ENCODE measurements at regions not wholly inside any gene's neighbourhood (a gene's known extent, or its start where the extent isn't known, plus 50 kb on each side); places are given as distances from the start of the nearest gene placed in this dataset.

DNA sequence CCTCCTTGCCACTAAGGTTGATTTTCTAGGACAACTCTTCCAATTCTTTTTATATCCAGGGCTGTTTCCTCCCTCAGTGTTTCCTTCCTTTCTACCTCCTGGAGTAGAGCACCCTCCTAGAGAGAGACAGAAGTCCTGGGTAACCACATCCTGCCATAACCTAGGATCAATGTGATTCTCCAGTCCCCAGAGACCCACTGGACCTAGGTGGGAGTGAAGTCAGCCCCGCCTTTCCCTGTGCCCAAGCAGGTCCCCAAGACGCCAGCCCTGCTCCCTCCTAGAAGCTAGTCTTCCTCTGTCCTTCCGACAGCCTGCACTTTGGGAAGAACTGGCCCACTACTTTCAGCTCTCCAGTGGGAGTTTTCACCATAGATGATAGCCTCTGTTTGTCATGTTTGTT is 166.8 kb upstream of the PLEKHG7 start (continued):
- no peak for TF ChIP-seq TP53 (CRISPR knock-in tag; IDR thresholded peaks at IDR 0.05)
- TF ChIP-seq, protein P1, sequence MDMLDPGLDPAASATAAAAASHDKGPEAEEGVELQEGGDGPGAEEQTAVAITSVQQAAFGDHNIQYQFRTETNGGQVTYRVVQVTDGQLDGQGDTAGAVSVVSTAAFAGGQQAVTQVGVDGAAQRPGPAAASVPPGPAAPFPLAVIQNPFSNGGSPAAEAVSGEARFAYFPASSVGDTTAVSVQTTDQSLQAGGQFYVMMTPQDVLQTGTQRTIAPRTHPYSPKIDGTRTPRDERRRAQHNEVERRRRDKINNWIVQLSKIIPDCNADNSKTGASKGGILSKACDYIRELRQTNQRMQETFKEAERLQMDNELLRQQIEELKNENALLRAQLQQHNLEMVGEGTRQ (IDR thresholded peaks at IDR 0.05), result no peak
- TF ChIP-seq, protein P2, sequence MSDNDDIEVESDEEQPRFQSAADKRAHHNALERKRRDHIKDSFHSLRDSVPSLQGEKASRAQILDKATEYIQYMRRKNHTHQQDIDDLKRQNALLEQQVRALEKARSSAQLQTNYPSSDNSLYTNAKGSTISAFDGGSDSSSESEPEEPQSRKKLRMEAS (IDR thresholded peaks at IDR 0.05), result no peak

DNA sequence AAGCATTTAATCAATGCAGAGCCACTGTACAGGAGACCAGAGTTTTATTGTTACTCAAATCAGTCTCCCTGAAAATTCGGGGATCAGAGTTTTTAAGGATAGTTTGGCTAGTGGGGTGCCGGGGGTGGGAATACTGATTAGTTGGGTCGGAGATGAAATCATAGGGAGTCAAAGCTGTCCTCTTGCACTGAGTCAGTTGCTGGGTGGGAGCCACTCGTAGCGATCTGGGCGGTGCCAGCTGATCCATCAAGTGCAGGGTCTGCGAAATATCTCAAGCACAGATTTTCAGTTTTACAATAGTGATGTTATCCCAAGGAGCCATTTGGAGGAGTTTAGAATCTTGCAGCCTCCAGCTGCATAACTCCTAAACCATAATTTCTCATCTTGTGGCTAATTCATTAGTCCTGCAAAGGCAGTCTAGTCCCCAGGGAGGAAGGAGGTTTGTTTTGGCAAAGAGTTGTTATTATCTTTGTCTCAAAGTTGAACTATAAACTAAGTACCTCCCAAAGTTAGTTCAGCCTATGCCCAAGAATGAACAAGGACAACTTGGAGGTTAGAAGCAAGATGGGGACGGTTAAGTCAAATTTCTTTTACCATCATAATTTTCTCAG is 169.4 kb upstream of the PLEKHG7 start:
- no peak overlapping the region for H3K4me2 ChIP-seq
- WGBS (ENCODE audit: missing lambda C conversion rate), result 86% methylated on average over 8 of the region's 8 CpGs
- TF ChIP-seq EP300 (IDR thresholded peaks at IDR 0.05) (no peak), NPAS2 (CRISPR knock-in tag; IDR thresholded peaks at IDR 0.05; ENCODE audit: borderline replicate concordance) (no peak), JUN (IDR thresholded peaks at IDR 0.05) (no peak), MYC (IDR thresholded peaks at IDR 0.05; ENCODE audit: borderline replicate concordance, low read length) (no peak), TFCP2L1 (CRISPR knock-in tag; IDR thresholded peaks at IDR 0.05) (no peak), RAD21 (conservative IDR thresholded peaks at IDR 0.05 in 1 of 2, IDR thresholded peaks at IDR 0.05 in 1 of 2) (no peak), FOXS1 (CRISPR knock-in tag; IDR thresholded peaks at IDR 0.05) (no peak), ZFP36 (IDR thresholded peaks at IDR 0.05; ENCODE audit: borderline replicate concordance, partially characterized antibody) (no peak), MAFK (IDR thresholded peaks at IDR 0.05; ENCODE audit: partially characterized antibody) (no peak), HEYL (CRISPR knock-in tag; IDR thresholded peaks at IDR 0.05) (no peak), CEBPB (IDR thresholded peaks at IDR 0.05) (no peak)
- TF ChIP-seq, protein P2 (IDR thresholded peaks at IDR 0.05), result no peak
- TF ChIP-seq, protein P3, sequence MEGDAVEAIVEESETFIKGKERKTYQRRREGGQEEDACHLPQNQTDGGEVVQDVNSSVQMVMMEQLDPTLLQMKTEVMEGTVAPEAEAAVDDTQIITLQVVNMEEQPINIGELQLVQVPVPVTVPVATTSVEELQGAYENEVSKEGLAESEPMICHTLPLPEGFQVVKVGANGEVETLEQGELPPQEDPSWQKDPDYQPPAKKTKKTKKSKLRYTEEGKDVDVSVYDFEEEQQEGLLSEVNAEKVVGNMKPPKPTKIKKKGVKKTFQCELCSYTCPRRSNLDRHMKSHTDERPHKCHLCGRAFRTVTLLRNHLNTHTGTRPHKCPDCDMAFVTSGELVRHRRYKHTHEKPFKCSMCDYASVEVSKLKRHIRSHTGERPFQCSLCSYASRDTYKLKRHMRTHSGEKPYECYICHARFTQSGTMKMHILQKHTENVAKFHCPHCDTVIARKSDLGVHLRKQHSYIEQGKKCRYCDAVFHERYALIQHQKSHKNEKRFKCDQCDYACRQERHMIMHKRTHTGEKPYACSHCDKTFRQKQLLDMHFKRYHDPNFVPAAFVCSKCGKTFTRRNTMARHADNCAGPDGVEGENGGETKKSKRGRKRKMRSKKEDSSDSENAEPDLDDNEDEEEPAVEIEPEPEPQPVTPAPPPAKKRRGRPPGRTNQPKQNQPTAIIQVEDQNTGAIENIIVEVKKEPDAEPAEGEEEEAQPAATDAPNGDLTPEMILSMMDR (IDR thresholded peaks at IDR 0.05), result no peak
- TF ChIP-seq, protein P4, sequence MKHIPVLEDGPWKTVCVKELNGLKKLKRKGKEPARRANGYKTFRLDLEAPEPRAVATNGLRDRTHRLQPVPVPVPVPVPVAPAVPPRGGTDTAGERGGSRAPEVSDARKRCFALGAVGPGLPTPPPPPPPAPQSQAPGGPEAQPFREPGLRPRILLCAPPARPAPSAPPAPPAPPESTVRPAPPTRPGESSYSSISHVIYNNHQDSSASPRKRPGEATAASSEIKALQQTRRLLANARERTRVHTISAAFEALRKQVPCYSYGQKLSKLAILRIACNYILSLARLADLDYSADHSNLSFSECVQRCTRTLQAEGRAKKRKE (CRISPR knock-in tag; IDR thresholded peaks at IDR 0.05; ENCODE audit: low read depth), result no peak
- TF ChIP-seq, protein P5, sequence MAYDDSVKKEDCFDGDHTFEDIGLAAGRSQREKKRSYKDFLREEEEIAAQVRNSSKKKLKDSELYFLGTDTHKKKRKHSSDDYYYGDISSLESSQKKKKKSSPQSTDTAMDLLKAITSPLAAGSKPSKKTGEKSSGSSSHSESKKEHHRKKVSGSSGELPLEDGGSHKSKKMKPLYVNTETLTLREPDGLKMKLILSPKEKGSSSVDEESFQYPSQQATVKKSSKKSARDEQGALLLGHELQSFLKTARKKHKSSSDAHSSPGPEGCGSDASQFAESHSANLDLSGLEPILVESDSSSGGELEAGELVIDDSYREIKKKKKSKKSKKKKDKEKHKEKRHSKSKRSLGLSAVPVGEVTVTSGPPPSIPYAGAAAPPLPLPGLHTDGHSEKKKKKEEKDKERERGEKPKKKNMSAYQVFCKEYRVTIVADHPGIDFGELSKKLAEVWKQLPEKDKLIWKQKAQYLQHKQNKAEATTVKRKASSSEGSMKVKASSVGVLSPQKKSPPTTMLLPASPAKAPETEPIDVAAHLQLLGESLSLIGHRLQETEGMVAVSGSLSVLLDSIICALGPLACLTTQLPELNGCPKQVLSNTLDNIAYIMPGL (CRISPR knock-in tag; IDR thresholded peaks at IDR 0.05; ENCODE audit: borderline replicate concordance), result no peak
- POLR2A ChIA-PET, result no interaction called here
- H3K4me3 ChIP-seq, result no peak overlapping the region
- no peak for FAIRE-seq
- H3K27ac ChIP-seq, result no peak overlapping the region
- ATAC-seq, result no peak
- H3K9me3 ChIP-seq, result no peaks in the 10 kb centered on the region
- no peaks in the 10 kb centered on the region; the same call in 2 of the 3 replicates for H3K4me1 ChIP-seq
- no peak for DNase-seq (ENCODE audit: low read depth in 1 of 2, low spot score in 1 of 2)
- CTCF ChIA-PET, result no interaction called here

DNA sequence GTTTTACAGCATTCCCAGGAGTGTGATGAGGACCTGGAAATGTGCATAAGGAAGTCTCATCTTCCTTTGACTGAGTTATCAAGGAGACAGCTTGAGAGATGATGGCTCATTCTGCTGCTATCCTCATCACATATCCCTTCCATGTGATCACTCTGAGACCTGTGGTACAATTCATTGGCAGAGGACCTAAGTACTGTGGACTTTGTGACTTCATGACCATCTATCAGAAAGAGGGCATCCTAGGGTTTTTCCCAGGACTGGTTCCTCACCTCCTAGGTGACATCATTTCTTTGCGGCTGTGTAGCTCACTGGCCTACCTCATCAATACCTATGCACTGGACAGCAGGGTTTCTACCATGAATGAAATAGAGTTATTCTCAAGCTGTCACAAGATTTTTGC is 172.1 kb upstream of the PLEKHG7 start:
- ChIA-PET CTCF (no interaction called here), POLR2A (no interaction called here)
- FAIRE-seq (no peak), DNase-seq (ENCODE audit: low read depth in 1 of 2, low spot score in 1 of 2) (no peak), ATAC-seq (no peak)
- no peak overlapping the region for H3K4me3 ChIP-seq
- H3K27ac ChIP-seq, result no peak overlapping the region
- H3K9me3 ChIP-seq, result no peaks in the 10 kb centered on the region
- H3K4me1 ChIP-seq, result no peaks in the 10 kb centered on the region
- 61% methylated on average over 1 of the region's 1 CpG for WGBS (ENCODE audit: missing lambda C conversion rate)
- no peak overlapping the region for H3K4me2 ChIP-seq
- TF ChIP-seq FOSL2 (IDR thresholded peaks at IDR 0.05), result no peak
- TF ChIP-seq FOSL2 (CRISPR knock-in tag; IDR thresholded peaks at IDR 0.05), result no peak
- no peak for TF ChIP-seq JUN (IDR thresholded peaks at IDR 0.05)
- TF ChIP-seq ZNF302 (CRISPR knock-in tag; IDR thresholded peaks at IDR 0.05), result no peak
- no peak for TF ChIP-seq MAZ (IDR thresholded peaks at IDR 0.05; ENCODE audit: borderline replicate concordance, low read depth, low read length)
- TF ChIP-seq HDAC2 (IDR thresholded peaks at IDR 0.05), result no peak
- no peak for TF ChIP-seq KDM1A (IDR thresholded peaks at IDR 0.05; ENCODE audit: low read depth)
- no peak for TF ChIP-seq EHMT2 (IDR thresholded peaks at IDR 0.05; ENCODE audit: low read depth)
- TF ChIP-seq, protein P1 (IDR thresholded peaks at IDR 0.05), result no peak
- TF ChIP-seq NPAS2 (CRISPR knock-in tag; IDR thresholded peaks at IDR 0.05; ENCODE audit: borderline replicate concordance), result no peak
- no peak for TF ChIP-seq RAD21 (conservative IDR thresholded peaks at IDR 0.05 in 1 of 2, IDR thresholded peaks at IDR 0.05 in 1 of 2)
- TF ChIP-seq ZFP36 (IDR thresholded peaks at IDR 0.05; ENCODE audit: borderline replicate concordance, partially characterized antibody), result no peak
- TF ChIP-seq, protein P6, sequence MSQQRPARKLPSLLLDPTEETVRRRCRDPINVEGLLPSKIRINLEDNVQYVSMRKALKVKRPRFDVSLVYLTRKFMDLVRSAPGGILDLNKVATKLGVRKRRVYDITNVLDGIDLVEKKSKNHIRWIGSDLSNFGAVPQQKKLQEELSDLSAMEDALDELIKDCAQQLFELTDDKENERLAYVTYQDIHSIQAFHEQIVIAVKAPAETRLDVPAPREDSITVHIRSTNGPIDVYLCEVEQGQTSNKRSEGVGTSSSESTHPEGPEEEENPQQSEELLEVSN (IDR thresholded peaks at IDR 0.05; ENCODE audit: borderline replicate concordance, low read depth), result no peak
- TF ChIP-seq BHLHE40 (IDR thresholded peaks at IDR 0.05; ENCODE audit: low read depth, low read length), result no peak
- TF ChIP-seq SREBF2 (IDR thresholded peaks at IDR 0.05), result no peak
- TF ChIP-seq POLR2A (IDR thresholded peaks at IDR 0.05; ENCODE audit: low read length), result no peak

All from A549 (cell line).